D721Med (cell line): ENCODE measurements at regions not wholly inside any gene's neighbourhood (a gene's known extent, or its start where the extent isn't known, plus 50 kb on each side); places are given as distances from the start of the nearest gene placed in this dataset.

Experiments used
- DNase-seq: peaks from one replicate; pipeline ENCODE4 v3.0.0; 2011; ENCODE audit warnings: low spot score; ENCODE audit not compliant: insufficient read length
- FAIRE-seq: peaks from 2 replicates; lab custom pipeline; 2011; peaks lifted over from hg19 to GRCh38; lab: Jason Lieb, UNC
- TF ChIP-seq, protein P1 (sequence below): IDR thresholded peaks from 2 replicates; pipeline ENCODE4 v1.5.1; 2012; ENCODE audit warnings: mild to moderate bottlenecking, control low read depth; ENCODE audit not compliant: insufficient read depth; ENCODE audit errors: missing control alignments

DNA sequence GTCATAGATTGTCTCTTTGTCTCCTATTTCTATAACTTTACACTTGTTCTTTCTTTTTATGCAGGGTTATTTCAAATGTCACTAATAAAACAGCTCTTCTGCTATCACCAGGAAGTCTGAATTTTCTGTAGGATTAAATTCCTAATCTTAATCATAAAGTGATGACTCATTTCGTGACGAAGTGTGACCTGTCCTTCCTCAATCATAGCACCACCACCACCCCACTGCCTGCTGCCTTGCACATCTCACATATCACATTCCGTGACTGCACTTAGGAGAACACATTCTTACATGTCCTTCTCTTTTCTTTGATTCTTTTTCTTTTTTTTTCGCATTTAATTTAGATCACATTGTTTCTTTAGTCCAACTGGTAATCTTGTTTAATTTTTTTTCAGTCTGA lies 57.7 kb upstream of the UGT2B7 start:
- DNase-seq (no peak), FAIRE-seq (no peak)

DNA sequence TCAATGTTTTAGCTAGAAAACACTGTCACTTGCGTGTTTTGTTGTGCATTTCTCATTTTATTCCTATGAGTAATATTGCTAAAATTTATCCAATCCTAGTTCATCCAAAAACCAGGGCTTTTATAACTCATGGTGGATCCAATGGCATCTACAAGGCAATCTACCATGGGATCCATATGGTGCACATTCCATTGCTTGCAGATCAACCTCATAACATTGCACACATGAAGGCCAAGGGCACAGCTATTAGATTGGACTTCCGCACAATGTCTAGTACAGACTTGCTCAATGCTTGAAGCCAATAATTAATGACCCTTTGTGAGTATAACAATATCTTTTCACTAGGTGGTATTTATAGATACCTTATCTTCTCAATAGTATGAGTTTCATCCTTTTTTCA lies 57.2 kb upstream of the UGT2B7 start:
- no peak for DNase-seq
- TF ChIP-seq, protein P1, sequence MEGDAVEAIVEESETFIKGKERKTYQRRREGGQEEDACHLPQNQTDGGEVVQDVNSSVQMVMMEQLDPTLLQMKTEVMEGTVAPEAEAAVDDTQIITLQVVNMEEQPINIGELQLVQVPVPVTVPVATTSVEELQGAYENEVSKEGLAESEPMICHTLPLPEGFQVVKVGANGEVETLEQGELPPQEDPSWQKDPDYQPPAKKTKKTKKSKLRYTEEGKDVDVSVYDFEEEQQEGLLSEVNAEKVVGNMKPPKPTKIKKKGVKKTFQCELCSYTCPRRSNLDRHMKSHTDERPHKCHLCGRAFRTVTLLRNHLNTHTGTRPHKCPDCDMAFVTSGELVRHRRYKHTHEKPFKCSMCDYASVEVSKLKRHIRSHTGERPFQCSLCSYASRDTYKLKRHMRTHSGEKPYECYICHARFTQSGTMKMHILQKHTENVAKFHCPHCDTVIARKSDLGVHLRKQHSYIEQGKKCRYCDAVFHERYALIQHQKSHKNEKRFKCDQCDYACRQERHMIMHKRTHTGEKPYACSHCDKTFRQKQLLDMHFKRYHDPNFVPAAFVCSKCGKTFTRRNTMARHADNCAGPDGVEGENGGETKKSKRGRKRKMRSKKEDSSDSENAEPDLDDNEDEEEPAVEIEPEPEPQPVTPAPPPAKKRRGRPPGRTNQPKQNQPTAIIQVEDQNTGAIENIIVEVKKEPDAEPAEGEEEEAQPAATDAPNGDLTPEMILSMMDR = no peak
- FAIRE-seq = peak; percentile 83

More for the DNA sequence above, 57.7 kb upstream of the UGT2B7 start:
- TF ChIP-seq, protein P1 = no peak

DNA sequence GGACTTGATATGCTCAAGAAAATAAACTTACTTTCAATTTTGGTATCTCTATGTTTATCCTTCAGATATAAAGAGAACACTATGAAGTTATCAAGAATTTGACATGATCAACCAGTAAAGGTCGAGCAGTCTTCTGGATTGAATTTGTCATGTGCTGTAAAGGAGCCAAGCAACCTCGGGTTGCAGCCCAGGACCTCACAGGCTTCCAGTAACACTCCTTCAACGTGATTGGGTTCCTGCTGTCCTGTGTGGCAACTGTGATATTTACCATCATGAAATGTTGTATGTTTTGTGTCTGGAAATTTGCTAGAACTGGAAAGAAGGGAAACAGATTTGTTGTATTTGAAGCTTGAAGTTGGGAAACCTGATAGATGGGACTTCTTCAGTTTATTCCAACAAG lies 52.0 kb upstream of the UGT2B7 start:
- FAIRE-seq = no peak

More for the DNA sequence above, 52.0 kb upstream of the UGT2B7 start:
- no peak for DNase-seq
- TF ChIP-seq, protein P1 = no peak
